ENCODE measurements at regions not wholly inside any gene's neighbourhood (a gene's known extent, or its start where the extent isn't known, plus 50 kb on each side); places are given as distances from the start of the nearest gene placed in this dataset.

- TF ChIP-seq CTCF (IDR thresholded peaks at IDR 0.05), result no peak
- TF ChIP-seq POLR2A (IDR thresholded peaks at IDR 0.05), result no peak
These were observed 592.0 kb downstream of the UTRN start for GRCh38 chr6:144877118-144877517.
